ENCODE measurements at regions not wholly inside any gene's neighbourhood (a gene's known extent, or its start where the extent isn't known, plus 50 kb on each side); places are given as distances from the start of the nearest gene placed in this dataset.

GRCh38 chr11:28919194-28919593 is 811.0 kb downstream of the METTL15 start:
- DNase-seq (ENCODE audit: low read depth), result no peak
- H3K27me3 ChIP-seq (ENCODE audit: control insufficient read depth, insufficient read depth, low read length), result no peaks in the 10 kb centered on the region
- no peak for TF ChIP-seq CTCF (IDR thresholded peaks at IDR 0.05; ENCODE audit: insufficient read depth, low read depth, low read length)
- POLR2A ChIA-PET, result no interaction called here
- CTCF ChIA-PET, result interaction anchor here (1.1 kb wide), 1 partner anchor 17 kb away, joined by 3 read pairs; no protein-coding TSS in a partner anchor
- H3K4me3 ChIP-seq (ENCODE audit: low read depth, low read length), result no peak overlapping the region
- H3K36me3 ChIP-seq (ENCODE audit: control insufficient read depth, insufficient read depth, low read length), result no peaks in the 10 kb centered on the region

- CTCF ChIA-PET, result no interaction called here
- POLR2A ChIA-PET, result no interaction called here
- DNase-seq (ENCODE audit: low read depth), result no peak
- H3K4me3 ChIP-seq (ENCODE audit: low read depth, low read length), result no peak overlapping the region
- H3K36me3 ChIP-seq (ENCODE audit: control insufficient read depth, insufficient read depth, low read length), result no peaks in the 10 kb centered on the region
- no peaks in the 10 kb centered on the region for H3K27me3 ChIP-seq (ENCODE audit: control insufficient read depth, insufficient read depth, low read length)
- no peak for TF ChIP-seq CTCF (IDR thresholded peaks at IDR 0.05; ENCODE audit: insufficient read depth, low read depth, low read length)
Observed at GRCh38 chr11:28913883-28914282, 805.7 kb downstream of the METTL15 start.

GRCh38 chr11:28911829-28912228 is 803.6 kb downstream of the METTL15 start:
- ChIA-PET POLR2A (no interaction called here), CTCF (no interaction called here)
- no peaks in the 10 kb centered on the region for H3K36me3 ChIP-seq (ENCODE audit: control insufficient read depth, insufficient read depth, low read length)
- TF ChIP-seq CTCF (IDR thresholded peaks at IDR 0.05; ENCODE audit: insufficient read depth, low read depth, low read length), result no peak
- H3K27me3 ChIP-seq (ENCODE audit: control insufficient read depth, insufficient read depth, low read length), result no peaks in the 10 kb centered on the region
- H3K4me3 ChIP-seq (ENCODE audit: low read depth, low read length), result no peak overlapping the region
- no peak for DNase-seq (ENCODE audit: low read depth)

GRCh38 chr11:28910926-28911325 is 802.7 kb downstream of the METTL15 start:
- Histone ChIP-seq H3K4me3 (ENCODE audit: low read depth, low read length) (no peak overlapping the region), H3K36me3 (ENCODE audit: control insufficient read depth, insufficient read depth, low read length) (no peaks in the 10 kb centered on the region), H3K27me3 (ENCODE audit: control insufficient read depth, insufficient read depth, low read length) (no peaks in the 10 kb centered on the region)
- POLR2A ChIA-PET, result no interaction called here
- no peak for DNase-seq (ENCODE audit: low read depth)
- CTCF ChIA-PET, result no interaction called here
- no peak for TF ChIP-seq CTCF (IDR thresholded peaks at IDR 0.05; ENCODE audit: insufficient read depth, low read depth, low read length)

- TF ChIP-seq CTCF (IDR thresholded peaks at IDR 0.05; ENCODE audit: insufficient read depth, low read depth, low read length), result no peak
Observed at GRCh38 chr11:28903716-28904115, 795.5 kb downstream of the METTL15 start.

More at GRCh38 chr11:28903716-28904115, 795.5 kb downstream of the METTL15 start:
- CTCF ChIA-PET, result no interaction called here
- POLR2A ChIA-PET, result no interaction called here
- H3K4me3 ChIP-seq (ENCODE audit: low read depth, low read length), result no peak overlapping the region
- no peaks in the 10 kb centered on the region for H3K36me3 ChIP-seq (ENCODE audit: control insufficient read depth, insufficient read depth, low read length)
- DNase-seq (ENCODE audit: low read depth), result no peak
- H3K27me3 ChIP-seq (ENCODE audit: control insufficient read depth, insufficient read depth, low read length), result no peaks in the 10 kb centered on the region
